ENCODE measurements at regions not wholly inside any gene's neighbourhood (a gene's known extent, or its start where the extent isn't known, plus 50 kb on each side); places are given as distances from the start of the nearest gene placed in this dataset.

- Mint-ChIP-seq H3K9me3 (peaks cover 3% of the 10 kb centered on the region), H3K27me3 (ENCODE audit: low read depth) (no peaks in the 10 kb centered on the region)
- TF ChIP-seq CTCF (conservative IDR thresholded peaks at IDR 0.05), result no peak
Measured at GRCh38 chr5:118379470-118379869, 608.9 kb downstream of the DTWD2 start.

GRCh38 chr5:118378959-118379358 lies 609.4 kb downstream of the DTWD2 start:
- H3K4me1 Mint-ChIP-seq, result peaks cover 3% of the 10 kb centered on the region
- no peak for TF ChIP-seq CTCF (conservative IDR thresholded peaks at IDR 0.05)
- peaks cover 3% of the 10 kb centered on the region for H3K9me3 Mint-ChIP-seq
- no peak for DNase-seq (ENCODE audit: low read depth, low spot score)
- H3K27me3 Mint-ChIP-seq (ENCODE audit: low read depth), result no peaks in the 10 kb centered on the region
- no peak overlapping the region for H3K4me3 Mint-ChIP-seq
- H3K36me3 Mint-ChIP-seq (ENCODE audit: low read depth), result peaks cover 7% of the 10 kb centered on the region
- no peak overlapping the region for H3K27ac Mint-ChIP-seq (ENCODE audit: unreplicated experiment)

More at GRCh38 chr5:118379470-118379869, 608.9 kb downstream of the DTWD2 start:
- H3K27ac Mint-ChIP-seq (ENCODE audit: unreplicated experiment), result no peak overlapping the region
- DNase-seq (ENCODE audit: low read depth, low spot score), result no peak
- no peak overlapping the region for H3K4me3 Mint-ChIP-seq
- H3K36me3 Mint-ChIP-seq (ENCODE audit: low read depth), result peaks cover 10% of the 10 kb centered on the region
- peaks cover 3% of the 10 kb centered on the region for H3K4me1 Mint-ChIP-seq

- Mint-ChIP-seq H3K36me3 (ENCODE audit: low read depth) (peaks cover 7% of the 10 kb centered on the region), H3K27me3 (ENCODE audit: low read depth) (no peaks in the 10 kb centered on the region), H3K27ac (ENCODE audit: unreplicated experiment) (no peak overlapping the region), H3K4me1 (peaks cover 3% of the 10 kb centered on the region), H3K9me3 (peaks cover 3% of the 10 kb centered on the region), H3K4me3 (no peak overlapping the region)
- TF ChIP-seq CTCF (conservative IDR thresholded peaks at IDR 0.05), result no peak
- DNase-seq (ENCODE audit: low read depth, low spot score), result no peak
Measured at GRCh38 chr5:118377420-118377819, 610.9 kb downstream of the DTWD2 start.

- H3K27ac Mint-ChIP-seq (ENCODE audit: unreplicated experiment), result no peak overlapping the region
- no peak overlapping the region for H3K4me3 Mint-ChIP-seq
Measured at GRCh38 chr5:118371973-118372831, 616.1 kb downstream of the DTWD2 start.

GRCh38 chr5:118366429-118366828 lies 621.9 kb downstream of the DTWD2 start:
- TF ChIP-seq CTCF (conservative IDR thresholded peaks at IDR 0.05), result no peak
- no peaks in the 10 kb centered on the region for H3K36me3 Mint-ChIP-seq (ENCODE audit: low read depth)
- H3K27me3 Mint-ChIP-seq (ENCODE audit: low read depth), result no peaks in the 10 kb centered on the region
- H3K4me3 Mint-ChIP-seq, result no peak overlapping the region
- no peaks in the 10 kb centered on the region for H3K4me1 Mint-ChIP-seq
- no peak overlapping the region for H3K27ac Mint-ChIP-seq (ENCODE audit: unreplicated experiment)
- no peak for DNase-seq (ENCODE audit: low read depth, low spot score)
- H3K9me3 Mint-ChIP-seq, result peaks cover 4% of the 10 kb centered on the region

More at GRCh38 chr5:118371973-118372831, 616.1 kb downstream of the DTWD2 start:
- Mint-ChIP-seq H3K36me3 (ENCODE audit: low read depth) (no peaks in the 10 kb centered on the region), H3K27me3 (ENCODE audit: low read depth) (no peaks in the 10 kb centered on the region), H3K4me1 (no peaks in the 10 kb centered on the region), H3K9me3 (no peaks in the 10 kb centered on the region)
- DNase-seq (ENCODE audit: low read depth, low spot score), result no peak
- TF ChIP-seq CTCF (conservative IDR thresholded peaks at IDR 0.05), result no peak

Data from neural crest cell (in vitro differentiated cells).